H1 (cell line): ENCODE measurements at regions not wholly inside any gene's neighbourhood (a gene's known extent, or its start where the extent isn't known, plus 50 kb on each side); places are given as distances from the start of the nearest gene placed in this dataset.

ENCODE experiments used
- CTCF ChIA-PET: fragments of 300-600 bp; sonication (Branson Sonifier 250); formaldehyde crosslinking; loops from one replicate; lab custom pipeline; 2021; ENCODE audit not compliant: partially characterized antibody; lab: Charles Lee
- POLR2A ChIA-PET: fragments of 300-600 bp; sonication (Branson Sonifier 250); formaldehyde crosslinking; loops from one replicate; lab custom pipeline; 2021; ENCODE audit warnings: inconsistent platforms; ENCODE audit not compliant: partially characterized antibody; lab: Charles Lee
- DNase-seq, 2 experiments: peaks; one replicate each; pipeline versions ENCODE4 v3.0.0 to v3.0.0-alpha.2; 2010 to 2022; ENCODE audit warnings: low spot score in 2 of 2, low read depth in 1 of 2, mixed read lengths in 1 of 2
- FAIRE-seq: peaks from 2 replicates; lab custom pipeline; 2011; peaks lifted over from hg19 to GRCh38; lab: Jason Lieb, UNC
- H2AFZ ChIP-seq: 2 replicates; pipeline ENCODE4 v1.8.1; 2012; ENCODE audit warnings: low read length, inconsistent platforms
- H2AK5ac ChIP-seq: 2 replicates; pipeline ENCODE4 v1.6.1; 2013; ENCODE audit warnings: low read depth, low read length
- H2BK120ac ChIP-seq: replicated peaks from 2 replicates; pipeline ENCODE3; 2013; ENCODE audit warnings: low read depth, low read length, inconsistent platforms
- H2BK12ac ChIP-seq: 2 replicates; pipeline ENCODE4 v1.6.1; 2013; ENCODE audit warnings: low read depth, low read length
- H2BK15ac ChIP-seq: 2 replicates; pipeline ENCODE4 v1.6.1; 2013; ENCODE audit warnings: low read length
- H2BK20ac ChIP-seq: 2 replicates; pipeline ENCODE4 v1.6.1; 2013; ENCODE audit warnings: low read length
- H2BK5ac ChIP-seq: 2 replicates; pipeline ENCODE4 v1.6.1; 2013; ENCODE audit warnings: low read depth, low read length
- H3K14ac ChIP-seq: 2 replicates; pipeline ENCODE4 v1.6.1; 2013; ENCODE audit warnings: inconsistent platforms; ENCODE audit not compliant: insufficient read length
- H3K18ac ChIP-seq: 2 replicates; pipeline ENCODE4 v1.6.1; 2013; ENCODE audit warnings: low read length; ENCODE audit errors: extremely low read depth
- H3K23ac ChIP-seq: 2 replicates; pipeline ENCODE4 v1.6.1; 2013; ENCODE audit warnings: inconsistent platforms; ENCODE audit not compliant: insufficient read length
- H3K23me2 ChIP-seq: 2 replicates; pipeline ENCODE4 v1.6.1; 2013; ENCODE audit warnings: low read depth, low read length
- H3K27ac ChIP-seq: 2 replicates; pipeline ENCODE4 v1.6.1; 2011; ENCODE audit warnings: low read depth, low read length, inconsistent platforms
- H3K27me3 ChIP-seq, 4 experiments: replicated peaks in 1 of 4; 1 replicate in 1 of 4; 2 replicates in 3 of 4; pipeline versions ENCODE4 v1.6.1 to v1.8.1; 2011 to 2013; ENCODE audit warnings: low read length in 3 of 4, mild to moderate bottlenecking in 3 of 4, inconsistent platforms in 2 of 4, mixed read lengths in 2 of 4, moderate library complexity in 1 of 4; ENCODE audit not compliant: control insufficient read depth in 3 of 4, insufficient read depth in 3 of 4; ENCODE audit errors: extremely low read depth in 1 of 4
- H3K36me3 ChIP-seq, 4 experiments: 2 replicates each; pipeline versions ENCODE4 v1.6.1 to v1.8.1; 2011 to 2013; ENCODE audit warnings: mild to moderate bottlenecking in 4 of 4, low read length in 3 of 4, moderate library complexity in 2 of 4, control low read depth in 1 of 4, inconsistent platforms in 1 of 4; ENCODE audit not compliant: insufficient read depth in 4 of 4, control insufficient read depth in 2 of 4
- H3K4ac ChIP-seq: replicated peaks from 2 replicates; pipeline ENCODE3; 2013; ENCODE audit warnings: low read length, low read depth, mixed read lengths, inconsistent platforms; ENCODE audit not compliant: insufficient read length
- H3K4me1 ChIP-seq, 4 experiments: replicated peaks in 1 of 4; 1 replicate in 1 of 4; 2 replicates in 3 of 4; pipeline versions ENCODE4 v1.6.1 to v1.8.1; 2011 to 2013; ENCODE audit warnings: low read length in 3 of 4, inconsistent platforms in 2 of 4, mixed read lengths in 1 of 4; ENCODE audit not compliant: insufficient read depth in 4 of 4, control insufficient read depth in 3 of 4
- H3K4me2 ChIP-seq, 2 experiments: 2 replicates each; pipeline versions ENCODE4 v1.6.1 to v1.8.1; 2011 to 2013; ENCODE audit warnings: low read depth in 2 of 2, low read length in 2 of 2, control low read depth in 1 of 2, inconsistent platforms in 1 of 2, mild to moderate bottlenecking in 1 of 2; ENCODE audit not compliant: insufficient read depth in 1 of 2
- H3K4me3 ChIP-seq, 4 experiments: fragments of 200-600, 300-600 bp in 1 of 4; sonication (generic), shearing (Covaris generic), sonication (Bioruptor Twin) in 1 of 4; 2 replicates each; pipeline versions ENCODE4 v1.5.1 to v1.8.1; 2011 to 2016; ENCODE audit warnings: low read length in 4 of 4, low read depth in 3 of 4, control low read depth in 2 of 4, inconsistent platforms in 2 of 4, mild to moderate bottlenecking in 2 of 4, mixed read lengths in 1 of 4, moderate library complexity in 1 of 4; ENCODE audit not compliant: insufficient read depth in 2 of 4; ENCODE audit errors: extremely low read depth in 1 of 4
- H3K56ac ChIP-seq: replicated peaks from 2 replicates; pipeline ENCODE3; 2013; ENCODE audit warnings: low read depth, mild to moderate bottlenecking, mixed read lengths, low read length, inconsistent platforms; ENCODE audit not compliant: insufficient read length
- H3K79me1 ChIP-seq: 2 replicates; pipeline ENCODE4 v1.6.1; 2013; ENCODE audit warnings: low read depth, low read length, control low read depth
- H3K79me2 ChIP-seq, 2 experiments: 2 replicates each; pipeline versions ENCODE4 v1.6.1 to v1.8.1; 2012 to 2013; ENCODE audit warnings: low read length in 2 of 2, mild to moderate bottlenecking in 2 of 2, inconsistent platforms in 1 of 2; ENCODE audit not compliant: insufficient read depth in 2 of 2, control insufficient read depth in 1 of 2
- H3K9ac ChIP-seq, 4 experiments: replicated peaks in 1 of 4; 1 replicate in 1 of 4; 2 replicates in 3 of 4; pipeline versions ENCODE4 v1.6.1 to v1.8.1; 2011 to 2013; ENCODE audit warnings: low read depth in 3 of 4, low read length in 3 of 4, control low read depth in 2 of 4, mild to moderate bottlenecking in 2 of 4, moderate library complexity in 2 of 4, inconsistent platforms in 1 of 4; ENCODE audit errors: extremely low read depth in 1 of 4
- H3K9me3 ChIP-seq, 2 experiments: 2 replicates each; pipeline versions ENCODE4 v1.6.1 to v1.8.1; 2012 to 2013; ENCODE audit warnings: mild to moderate bottlenecking in 2 of 2, moderate library complexity in 2 of 2, control low read depth in 1 of 2, inconsistent platforms in 1 of 2, low read depth in 1 of 2, low read length in 1 of 2, mixed read lengths in 1 of 2; ENCODE audit not compliant: insufficient read depth in 2 of 2
- H4K20me1 ChIP-seq, 2 experiments: replicated peaks in 1 of 2; 2 replicates each; pipeline versions ENCODE3 to v1.8.1; 2011 to 2013; ENCODE audit warnings: inconsistent platforms in 2 of 2, low read length in 2 of 2, mild to moderate bottlenecking in 1 of 2; ENCODE audit not compliant: insufficient read depth in 2 of 2, control insufficient read depth in 1 of 2
- H4K5ac ChIP-seq: 2 replicates; pipeline ENCODE4 v1.6.1; 2013; ENCODE audit warnings: low read length, low read depth, mixed read lengths, inconsistent platforms; ENCODE audit not compliant: insufficient read length
- H4K8ac ChIP-seq: 2 replicates; pipeline ENCODE4 v1.8.0; 2013; ENCODE audit warnings: mild to moderate bottlenecking, moderate library complexity, low read length, inconsistent platforms; ENCODE audit not compliant: insufficient read depth; ENCODE audit errors: extremely low read depth
- H4K91ac ChIP-seq: replicated peaks from 2 replicates; pipeline ENCODE3; 2013; ENCODE audit warnings: low read length, mixed read lengths, inconsistent platforms; ENCODE audit not compliant: insufficient read length
- BRCA1 ChIP-seq: IDR thresholded peaks from 2 replicates; pipeline ENCODE4 v1.6.1; 2012; ENCODE audit warnings: low read depth, low read length, improper control_type of control experiment
- CBX8 ChIP-seq: fragments of 300-800, 300-1000 bp; sonication (generic); IDR thresholded peaks from 2 replicates; pipeline ENCODE4 v1.7.1; 2016; ENCODE audit warnings: low read depth, low read length, borderline replicate concordance
- GABPA ChIP-seq: IDR thresholded peaks from 2 replicates; pipeline ENCODE4 v1.6.1; 2011; ENCODE audit warnings: mild to moderate bottlenecking, low read length, moderate library complexity, borderline replicate concordance; ENCODE audit not compliant: insufficient read depth
- GTF2F1 ChIP-seq: IDR thresholded peaks from 2 replicates; pipeline ENCODE4 v1.6.1; 2012; ENCODE audit warnings: low read depth, low read length, improper control_type of control experiment, borderline replicate concordance
- HDAC2 ChIP-seq, 2 experiments: fragments of 300-600 bp in 1 of 2; sonication (generic) in 1 of 2; IDR thresholded peaks; 2 replicates each; pipeline ENCODE4 v1.6.1; 2011 to 2012; ENCODE audit warnings: low read depth in 2 of 2, low read length in 2 of 2, mild to moderate bottlenecking in 2 of 2, moderate library complexity in 2 of 2, borderline replicate concordance in 1 of 2, inconsistent platforms in 1 of 2
- MAFK ChIP-seq: IDR thresholded peaks from 2 replicates; pipeline ENCODE4 v1.6.1; 2012; ENCODE audit warnings: low read depth, mild to moderate bottlenecking, improper control_type of control experiment, low read length
- RBBP5 ChIP-seq: IDR thresholded peaks from 2 replicates; pipeline ENCODE4 v1.7.1; 2012; ENCODE audit warnings: low read depth, mild to moderate bottlenecking, inconsistent platforms, low read length, moderate library complexity, borderline replicate concordance
- RFX5 ChIP-seq: IDR thresholded peaks from 2 replicates; pipeline ENCODE4 v1.6.1; 2011; ENCODE audit warnings: low read depth, low read length, improper control_type of control experiment, borderline replicate concordance
- SIX5 ChIP-seq: IDR thresholded peaks from 2 replicates; pipeline ENCODE4 v1.6.1; 2011; ENCODE audit warnings: mild to moderate bottlenecking, low read depth, low read length
- SP1 ChIP-seq: IDR thresholded peaks from 2 replicates; pipeline ENCODE4 v1.6.1; 2011; ENCODE audit warnings: low read depth, low read length
- WGBS, 2 experiments: shearing (Covaris generic) in 1 of 2; methylation state at CpG; one replicate each; pipeline versions ENCODE4 v1.1.6 to v1.1.7; 2013 to 2015; ENCODE audit warnings: low lambda C conversion rate in 2 of 2, mixed read lengths in 2 of 2, inconsistent platforms in 1 of 2, low coverage in 1 of 2, missing lambda C conversion rate in 1 of 2; ENCODE audit not compliant: insufficient replicate concordance in 2 of 2, insufficient coverage in 1 of 2, insufficient read length in 1 of 2; ENCODE audit errors: extremely low coverage in 1 of 2, missing lambda C conversion rate in 1 of 2; 5-methylcytosine and 5-hydroxymethylcytosine counted together

DNA sequence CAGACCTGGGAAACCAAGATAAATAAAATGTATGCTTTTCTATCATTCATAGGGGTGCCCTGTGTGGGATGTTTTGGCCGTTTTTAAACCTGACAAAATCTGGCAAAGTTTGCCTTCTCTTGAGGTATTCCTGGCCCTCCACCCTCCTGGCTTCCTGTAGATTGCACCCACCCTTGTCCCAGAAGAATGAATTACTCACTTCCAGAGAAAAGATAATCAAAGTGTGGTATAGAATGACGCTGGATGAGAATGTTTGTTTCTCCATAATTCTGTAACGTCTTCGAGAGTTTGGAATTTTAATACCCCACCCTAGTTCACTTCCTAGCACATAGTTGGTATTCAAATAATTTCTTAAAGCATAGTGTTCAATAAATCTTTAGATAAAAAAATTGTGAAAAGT lies 519.7 kb upstream of the PFKP start:
- H3K23me2 ChIP-seq = no peaks in the 10 kb centered on the region
- H3K27ac ChIP-seq = no peak overlapping the region
- H2BK15ac ChIP-seq = no peak overlapping the region
- no peaks in the 10 kb centered on the region for H4K20me1 ChIP-seq
- DNase-seq (no peak), FAIRE-seq (no peak)
- H2AK5ac ChIP-seq = no peak overlapping the region
- POLR2A ChIA-PET = no interaction called here
- no peaks in the 10 kb centered on the region for H3K79me1 ChIP-seq
- no peak overlapping the region for H3K18ac ChIP-seq
- H2BK5ac ChIP-seq = no peak overlapping the region
- no peaks in the 10 kb centered on the region for H3K36me3 ChIP-seq
- H4K91ac ChIP-seq = no peak overlapping the region
- TF ChIP-seq MAFK = no peak
- TF ChIP-seq SIX5 = no peak
- no peak for TF ChIP-seq HDAC2 (IDR thresholded peaks at IDR 0.05; ENCODE audit: borderline replicate concordance in 1 of 2, low read depth in 2 of 2, low read length in 2 of 2)
- no peak for TF ChIP-seq CBX8
- no peak for TF ChIP-seq GABPA
- no peak for TF ChIP-seq SP1
- TF ChIP-seq RFX5 = no peak
- no peak for TF ChIP-seq GTF2F1
- no peak for TF ChIP-seq BRCA1
- no peak for TF ChIP-seq RBBP5
- TF ChIP-seq, all 59 proteins: peak for 0
- H3K9me3 ChIP-seq = no peaks in the 10 kb centered on the region
- H3K23ac ChIP-seq = no peak overlapping the region
- H3K9ac ChIP-seq = no peak overlapping the region
- no peak overlapping the region for H3K56ac ChIP-seq
- H2BK12ac ChIP-seq = no peak overlapping the region
- H3K4me1 ChIP-seq = peaks cover 0 to 2% (median 0%) of the 10 kb centered on the region in 4 experiments; a peak in 1 of 7 replicates
- H3K14ac ChIP-seq = no peak overlapping the region
- H2BK120ac ChIP-seq = no peak overlapping the region
- no peak overlapping the region for H3K4me3 ChIP-seq
- CTCF ChIA-PET = no interaction called here
- WGBS, 2 experiments = 92% methylated on average over 4 of the region's 4 CpGs; no CpG with 5 or more reads in 1 of the 2 experiments
- H2AFZ ChIP-seq = no peak overlapping the region
- no peak overlapping the region for H4K8ac ChIP-seq
- no peak overlapping the region for H3K4ac ChIP-seq
- no peaks in the 10 kb centered on the region for H3K27me3 ChIP-seq
- no peak overlapping the region for H3K4me2 ChIP-seq
- H3K79me2 ChIP-seq = no peaks in the 10 kb centered on the region
- H4K5ac ChIP-seq = no peak overlapping the region
- H2BK20ac ChIP-seq = no peak overlapping the region
